NCI-H2107 treated with DMSO at 0.1 percent for 48 hours (cell line): ENCODE measurements at regions not wholly inside any gene's neighbourhood (a gene's known extent, or its start where the extent isn't known, plus 50 kb on each side); places are given as distances from the start of the nearest gene placed in this dataset.
"Not testable (repeated sequence)": the region's sequence is repeated elsewhere in the genome, so short reads cannot be mapped to it uniquely, and the experiment has no call there.

Experiments
- DNase-seq: peaks from one replicate; lab custom pipeline; 2025; ENCODE audit not compliant: unreplicated experiment; lab: John Stamatoyannopoulos, UW

- no peak for DNase-seq
Measured at GRCh38 chrX:75673468-75673867, 111.6 kb downstream of the MAGEE2 start.

- DNase-seq, result no peak
Measured at GRCh38 chrX:75655627-75656026, 129.4 kb downstream of the MAGEE2 start.

- no peak for DNase-seq
Measured at GRCh38 chrX:75649829-75650228, 127.0 kb upstream of the ZDHHC15 start.

- DNase-seq, result no peak
Measured at GRCh38 chrX:75648803-75649588, 126.2 kb upstream of the ZDHHC15 start.

- DNase-seq, result no peak
Measured at GRCh38 chrX:75642811-75643361, 120.0 kb upstream of the ZDHHC15 start.

GRCh38 chrX:75638332-75638731, 115.5 kb upstream of the ZDHHC15 start:
- DNase-seq, result no peak

- no peak for DNase-seq
Measured at GRCh38 chrX:75625232-75625631, 102.4 kb upstream of the ZDHHC15 start.

GRCh38 chrX:75623535-75623934, 100.7 kb upstream of the ZDHHC15 start:
- no peak for DNase-seq

GRCh38 chrX:75609406-75609805, 86.6 kb upstream of the ZDHHC15 start:
- DNase-seq, result no peak

- peak; percentile 20 for DNase-seq
Measured at GRCh38 chrX:75603833-75604232, 81.0 kb upstream of the ZDHHC15 start.

GRCh38 chrX:75602022-75602421, 79.2 kb upstream of the ZDHHC15 start:
- DNase-seq, result not testable (repeated sequence)

- no peak for DNase-seq
Measured at GRCh38 chrX:75596178-75596577, 73.3 kb upstream of the ZDHHC15 start.

- DNase-seq, result not testable (repeated sequence)
Measured at GRCh38 chrX:75593186-75593585, 70.3 kb upstream of the ZDHHC15 start.

- no peak for DNase-seq
Measured at GRCh38 chrX:75582511-75582910, 59.7 kb upstream of the ZDHHC15 start.
